ENCODE measurements at regions not wholly inside any gene's neighbourhood (a gene's known extent, or its start where the extent isn't known, plus 50 kb on each side); places are given as distances from the start of the nearest gene placed in this dataset.

DNA sequence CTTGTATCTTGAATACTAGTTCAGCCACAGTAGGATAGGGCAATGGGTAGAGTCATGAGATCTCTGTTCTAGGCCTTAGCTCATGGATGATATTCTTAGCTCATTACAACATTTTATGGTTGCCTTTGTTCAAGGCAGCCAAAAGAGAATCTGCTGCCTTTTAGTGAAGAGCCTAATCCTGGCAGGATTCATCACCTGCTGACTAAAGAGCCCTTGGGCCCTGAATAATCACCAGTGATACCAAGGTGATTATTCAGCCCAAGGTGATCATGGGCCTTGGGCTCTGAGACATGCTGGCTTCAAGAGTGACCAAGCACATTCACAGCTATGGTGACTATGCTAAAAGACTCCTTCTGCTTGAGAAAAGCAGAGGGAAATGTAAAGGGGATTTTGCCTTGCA, 143.3 kb upstream of the MYO16 start:
- TF ChIP-seq POLR2AphosphoS5 (IDR thresholded peaks at IDR 0.05) (no peak), POLR2A (IDR thresholded peaks at IDR 0.05) (no peak)
